WERI-Rb-1 (cell line): ENCODE measurements at regions not wholly inside any gene's neighbourhood (a gene's known extent, or its start where the extent isn't known, plus 50 kb on each side); places are given as distances from the start of the nearest gene placed in this dataset.
A peak's percentile ranks its signal among the peaks of the same experiment; 100 is the strongest.
"Not testable (repeated sequence)": the region's sequence is repeated elsewhere in the genome, so short reads cannot be mapped to it uniquely, and the experiment has no call there.

ENCODE experiments used
- DNase-seq: peaks from one replicate; pipeline ENCODE4 v3.0.0-alpha.2; 2020
- H3K27ac ChIP-seq: fragments of 250-450 bp; sonication (Bioruptor Pico); 2 replicates; pipeline ENCODE4 v1.5.1; 2020; ENCODE audit warnings: mild to moderate bottlenecking, moderate library complexity
- H3K27me3 ChIP-seq: fragments of 250-450 bp; sonication (Bioruptor Pico); 2 replicates; pipeline ENCODE4 v1.5.1; 2021; ENCODE audit warnings: mild to moderate bottlenecking, low read depth, moderate library complexity; ENCODE audit not compliant: insufficient read depth, severe bottlenecking
- H3K36me3 ChIP-seq: fragments of 250-450 bp; sonication (Bioruptor Pico); 2 replicates; pipeline ENCODE4 v1.5.1; 2020; ENCODE audit warnings: mild to moderate bottlenecking, moderate library complexity
- H3K4me3 ChIP-seq: 2 replicates; pipeline ENCODE4 v1.5.1; 2011; ENCODE audit warnings: low read depth, mild to moderate bottlenecking, control low read depth, low read length
- H3K9me3 ChIP-seq: fragments of 250-450 bp; sonication (Bioruptor Pico); 2 replicates; pipeline ENCODE4 v1.5.1; 2021; ENCODE audit warnings: mild to moderate bottlenecking, moderate library complexity; ENCODE audit not compliant: severe bottlenecking
- TF ChIP-seq, protein P1 (sequence below): IDR thresholded peaks from 2 replicates; pipeline ENCODE4 v1.5.1; 2011; ENCODE audit warnings: low read depth, mild to moderate bottlenecking, control low read depth, inconsistent platforms, low read length

DNA sequence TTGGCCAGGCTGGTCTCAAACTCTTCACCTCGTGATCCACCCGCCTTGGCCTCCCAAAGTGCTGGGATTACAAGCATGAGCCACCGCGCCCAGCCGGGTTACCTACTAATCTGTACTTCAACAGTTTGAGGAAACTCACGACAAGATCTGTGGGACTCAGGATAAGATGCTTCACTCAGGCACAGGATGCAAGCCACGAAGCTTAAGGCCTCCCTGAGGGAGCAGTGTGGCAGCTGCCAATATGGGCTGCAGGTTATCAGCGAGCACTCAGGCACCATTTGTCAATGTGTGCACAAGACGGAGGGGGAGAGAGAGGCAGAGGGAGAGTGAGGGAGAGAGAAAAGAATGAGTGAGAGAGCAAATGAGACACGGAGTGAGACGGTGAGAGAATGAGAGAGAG, 173.6 kb upstream of the RAB6C start:
- Histone ChIP-seq H3K9me3 (no peaks in the 10 kb centered on the region), H3K27me3 (no peaks in the 10 kb centered on the region), H3K4me3 (no peak overlapping the region), H3K27ac (peak overlapping the region; percentile 48), H3K36me3 (no peaks in the 10 kb centered on the region)
- DNase-seq: peak; percentile 56
- TF ChIP-seq, protein P1, sequence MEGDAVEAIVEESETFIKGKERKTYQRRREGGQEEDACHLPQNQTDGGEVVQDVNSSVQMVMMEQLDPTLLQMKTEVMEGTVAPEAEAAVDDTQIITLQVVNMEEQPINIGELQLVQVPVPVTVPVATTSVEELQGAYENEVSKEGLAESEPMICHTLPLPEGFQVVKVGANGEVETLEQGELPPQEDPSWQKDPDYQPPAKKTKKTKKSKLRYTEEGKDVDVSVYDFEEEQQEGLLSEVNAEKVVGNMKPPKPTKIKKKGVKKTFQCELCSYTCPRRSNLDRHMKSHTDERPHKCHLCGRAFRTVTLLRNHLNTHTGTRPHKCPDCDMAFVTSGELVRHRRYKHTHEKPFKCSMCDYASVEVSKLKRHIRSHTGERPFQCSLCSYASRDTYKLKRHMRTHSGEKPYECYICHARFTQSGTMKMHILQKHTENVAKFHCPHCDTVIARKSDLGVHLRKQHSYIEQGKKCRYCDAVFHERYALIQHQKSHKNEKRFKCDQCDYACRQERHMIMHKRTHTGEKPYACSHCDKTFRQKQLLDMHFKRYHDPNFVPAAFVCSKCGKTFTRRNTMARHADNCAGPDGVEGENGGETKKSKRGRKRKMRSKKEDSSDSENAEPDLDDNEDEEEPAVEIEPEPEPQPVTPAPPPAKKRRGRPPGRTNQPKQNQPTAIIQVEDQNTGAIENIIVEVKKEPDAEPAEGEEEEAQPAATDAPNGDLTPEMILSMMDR: no peak

DNA sequence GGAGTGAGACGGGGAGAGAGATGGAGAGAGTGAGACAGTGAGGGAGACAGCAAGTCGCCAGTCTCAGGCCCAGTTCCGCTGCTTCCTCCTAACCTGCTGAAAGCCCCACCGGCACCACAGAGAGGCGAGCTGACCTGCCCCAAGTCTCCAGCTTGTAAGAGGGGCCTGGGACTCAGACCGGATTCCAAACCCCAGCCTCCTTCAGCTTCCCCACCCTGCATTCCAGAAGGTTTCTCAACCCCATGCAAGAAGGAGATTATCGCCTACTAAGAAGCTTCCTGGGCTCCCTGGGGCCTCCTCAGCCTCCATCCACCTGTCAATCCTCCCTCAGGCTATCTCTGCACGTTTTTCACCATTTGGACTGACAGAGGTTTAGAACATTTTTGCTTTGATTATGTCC, 173.1 kb upstream of the RAB6C start:
- peak; percentile 69 for DNase-seq
- Histone ChIP-seq H3K9me3 (no peaks in the 10 kb centered on the region), H3K27ac (peak overlapping the region; percentile 48), H3K4me3 (no peak overlapping the region), H3K36me3 (no peaks in the 10 kb centered on the region), H3K27me3 (no peaks in the 10 kb centered on the region)
- TF ChIP-seq, protein P1: no peak

DNA sequence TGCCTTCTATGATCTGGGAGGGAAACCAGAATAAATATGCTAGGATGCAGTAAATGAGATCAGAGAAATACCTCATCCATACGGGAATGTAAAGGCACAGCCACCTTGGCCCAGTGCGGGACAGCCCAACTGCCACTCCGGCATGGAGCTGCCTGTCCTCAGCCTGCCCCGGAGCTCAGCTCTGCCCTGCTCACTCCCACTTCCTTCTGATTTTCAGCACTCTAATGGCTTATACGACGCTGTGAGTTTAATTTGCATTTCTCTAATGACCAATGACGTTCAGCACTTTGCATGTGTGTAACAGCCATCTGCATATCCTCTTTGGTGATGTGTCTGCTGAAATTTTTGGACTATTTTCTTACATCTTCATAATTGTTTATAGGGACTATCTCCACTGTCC, 172.5 kb upstream of the RAB6C start:
- DNase-seq: peak; percentile 47
- H3K27ac ChIP-seq: peak overlapping the region; percentile 48
- no peaks in the 10 kb centered on the region for H3K27me3 ChIP-seq
- H3K36me3 ChIP-seq: no peaks in the 10 kb centered on the region
- no peaks in the 10 kb centered on the region for H3K9me3 ChIP-seq
- no peak overlapping the region for H3K4me3 ChIP-seq
- TF ChIP-seq, protein P1: no peak

DNA sequence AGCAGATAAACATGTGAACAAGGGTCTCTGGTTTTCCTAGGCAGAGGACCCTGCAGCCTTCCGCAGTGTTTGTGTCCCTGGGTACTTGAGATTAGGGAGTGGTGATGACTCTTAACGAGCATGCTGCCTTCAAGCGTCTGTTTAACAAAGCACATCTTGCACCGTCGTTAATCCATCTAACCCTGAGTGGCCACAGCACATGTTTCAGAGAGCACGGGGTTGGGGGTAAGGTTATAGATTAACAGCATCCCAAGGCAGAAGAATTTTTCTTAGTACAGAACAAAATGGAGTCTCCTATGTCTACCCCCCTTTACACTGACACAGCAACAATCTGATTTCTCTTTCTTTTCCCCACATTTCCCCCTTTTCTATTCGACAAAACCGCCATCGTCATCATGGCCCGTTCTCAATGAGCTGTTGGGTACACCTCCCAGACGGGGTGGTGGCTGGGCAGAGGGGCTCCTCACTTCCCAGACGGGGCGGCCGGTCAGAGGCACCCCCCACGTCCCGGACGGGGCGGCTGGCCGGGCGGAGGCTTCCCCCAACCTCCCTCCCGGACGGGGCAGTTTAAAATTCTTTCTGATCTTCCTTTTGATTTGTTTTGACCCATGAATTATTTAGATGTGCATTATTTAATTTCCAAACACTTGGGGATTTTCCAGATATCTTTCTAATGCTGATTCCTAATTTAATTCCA, 171.7 kb upstream of the RAB6C start:
- H3K4me3 ChIP-seq, H3K27me3 ChIP-seq, H3K9me3 ChIP-seq, H3K36me3 ChIP-seq: not testable (repeated sequence)
- DNase-seq: peak; percentile 51
- H3K27ac ChIP-seq: peak overlapping the region; percentile 16; the same call in 1 of the 2 replicates

DNA sequence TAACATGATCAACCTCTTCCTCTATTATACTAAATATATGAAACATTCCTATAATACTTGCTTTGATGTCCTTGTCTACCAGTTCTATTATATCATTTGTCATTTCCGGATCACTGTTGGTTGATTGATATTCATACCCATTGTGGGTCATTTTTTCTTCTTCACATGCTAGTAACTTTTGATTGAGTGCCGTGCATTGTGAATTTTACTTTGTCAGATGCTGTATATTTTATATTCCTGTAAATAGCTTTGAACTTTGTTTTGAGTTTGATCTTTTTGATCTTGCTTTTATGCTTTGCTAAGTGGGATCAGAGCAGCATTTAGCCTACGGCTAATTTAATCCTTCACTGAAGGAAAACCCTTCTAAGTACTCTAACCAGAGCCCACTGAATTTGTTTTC, 168.9 kb upstream of the RAB6C start:
- TF ChIP-seq, protein P1: no peak
- no peak overlapping the region for H3K27ac ChIP-seq
- no peak for DNase-seq
- no peaks in the 10 kb centered on the region for H3K27me3 ChIP-seq
- H3K9me3 ChIP-seq: peaks cover 7% of the 10 kb centered on the region
- H3K36me3 ChIP-seq: no peaks in the 10 kb centered on the region
- no peak overlapping the region for H3K4me3 ChIP-seq

DNA sequence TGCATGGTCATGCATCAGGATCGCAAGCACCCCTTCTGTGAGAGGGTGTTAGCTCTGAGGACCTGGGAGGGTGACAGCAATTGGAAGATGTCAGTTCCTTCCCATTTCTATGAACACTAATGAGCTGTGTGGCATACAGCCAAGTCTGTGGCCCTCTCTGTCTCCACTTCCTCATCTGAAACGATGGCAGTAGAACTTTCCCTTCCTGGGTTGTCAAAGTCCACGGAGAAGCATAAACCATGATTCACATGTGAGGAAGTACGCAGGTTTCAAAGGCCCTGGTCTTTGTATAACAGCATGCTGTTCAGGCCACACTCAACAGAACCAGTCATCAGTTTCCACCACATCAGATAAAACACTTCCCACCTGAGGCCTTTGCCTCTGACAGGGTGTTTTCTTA, 167.4 kb upstream of the RAB6C start:
- no peaks in the 10 kb centered on the region for H3K36me3 ChIP-seq
- TF ChIP-seq, protein P1: no peak
- H3K9me3 ChIP-seq: peaks cover 13% of the 10 kb centered on the region
- no peaks in the 10 kb centered on the region for H3K27me3 ChIP-seq
- H3K27ac ChIP-seq: no peak overlapping the region
- DNase-seq: no peak
- no peak overlapping the region for H3K4me3 ChIP-seq
